Stomach (tissue), 4 donors: ENCODE measurements at regions not wholly inside any gene's neighbourhood (a gene's known extent, or its start where the extent isn't known, plus 50 kb on each side); places are given as distances from the start of the nearest gene placed in this dataset.
"Not testable (repeated sequence)": the region's sequence is repeated elsewhere in the genome, so short reads cannot be mapped to it uniquely, and the experiment has no call there.

Experiments
- CTCF ChIP-seq, 7 experiments: fragments of 450-650 bp in 4 of 7; fragments of 200-600 bp in 3 of 7; sonication (generic) in 3 of 7; IDR thresholded peaks; one replicate each; pipeline ENCODE4 v1.5.1; 2016 to 2019; ENCODE audit warnings: antibody characterized with exemption in 7 of 7, control low read depth in 2 of 7, mild to moderate bottlenecking in 1 of 7
- EP300 ChIP-seq: sonication (generic); formaldehyde crosslinking; IDR thresholded peaks from one replicate; pipeline ENCODE4 v1.6.1; 2017; ENCODE audit warnings: antibody characterized with exemption
- POLR2AphosphoS5 ChIP-seq, 3 donors: sonication (generic); formaldehyde crosslinking; IDR thresholded peaks; one replicate each; pipeline ENCODE4 v1.6.1; 2016; ENCODE audit warnings: antibody characterized with exemption in 3 of 3

GRCh38 chr9:3733527-3734262, 207.9 kb upstream of the RFX3 start:
- not testable (repeated sequence) for TF ChIP-seq CTCF (IDR thresholded peaks at IDR 0.05); EP300; POLR2AphosphoS5 (IDR thresholded peaks at IDR 0.05)
